ENCODE measurements at regions not wholly inside any gene's neighbourhood (a gene's known extent, or its start where the extent isn't known, plus 50 kb on each side); places are given as distances from the start of the nearest gene placed in this dataset.

DNA sequence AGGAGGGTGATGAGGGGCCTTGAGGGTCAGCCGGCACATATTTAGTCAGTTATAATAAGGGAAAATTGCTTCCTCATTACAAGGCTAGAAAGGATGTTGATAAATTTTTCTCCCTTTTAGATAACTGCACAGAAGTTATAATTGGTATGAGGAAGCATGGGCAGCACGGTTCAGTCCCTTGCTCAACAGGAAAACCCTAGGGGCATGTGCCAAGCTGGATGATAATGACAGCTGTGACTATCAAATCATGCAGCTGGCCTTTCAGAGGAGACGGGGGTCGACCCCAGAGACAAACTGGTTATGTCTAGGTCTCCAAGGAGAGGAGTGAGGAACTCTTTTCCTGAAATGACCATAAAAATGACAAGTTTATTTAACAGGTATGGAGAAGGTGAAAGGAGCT, 448.1 kb upstream of the VRK2 start:
- Histone ChIP-seq H4K91ac (replicated peaks; ENCODE audit: insufficient read length, low read length) (no peak overlapping the region), H2BK12ac (ENCODE audit: low read depth, low read length) (no peak overlapping the region), H4K20me1 (replicated peaks in 1 of 2; ENCODE audit: control insufficient read depth in 1 of 2, insufficient read depth in 2 of 2, low read length in 2 of 2) (no peaks in the 10 kb centered on the region), H3K4me2 (ENCODE audit: insufficient read depth in 1 of 2, low read depth in 2 of 2, low read length in 2 of 2) (no peak overlapping the region), H3K23me2 (ENCODE audit: low read depth, low read length) (no peaks in the 10 kb centered on the region; the same call in 1 of the 2 replicates), H3K4me1 (replicated peaks in 1 of 4; ENCODE audit: control insufficient read depth in 3 of 4, insufficient read depth in 4 of 4, low read length in 3 of 4) (peaks cover 0 to 7% (median 0%) of the 10 kb centered on the region in 4 experiments; a peak in 1 of 7 replicates), H4K8ac (ENCODE audit: extremely low read depth, insufficient read depth, low read length) (peak overlapping the region; percentile 57; the same call in 1 of the 2 replicates), H3K27me3 (replicated peaks in 1 of 4; ENCODE audit: control insufficient read depth in 3 of 4, extremely low read depth in 1 of 4, insufficient read depth in 3 of 4, low read length in 3 of 4) (no peaks in the 10 kb centered on the region), H2BK120ac (replicated peaks; ENCODE audit: low read depth, low read length) (no peak overlapping the region), H3K4me3 (ENCODE audit: extremely low read depth in 1 of 4, insufficient read depth in 2 of 4, low read depth in 3 of 4, low read length in 4 of 4) (no peak overlapping the region), H2BK15ac (ENCODE audit: low read length) (no peak overlapping the region), H3K56ac (replicated peaks; ENCODE audit: insufficient read length, low read depth, low read length) (no peak overlapping the region), H3K79me1 (ENCODE audit: low read depth, low read length) (no peaks in the 10 kb centered on the region), H3K18ac (ENCODE audit: extremely low read depth, low read length) (no peak overlapping the region), H4K5ac (ENCODE audit: insufficient read length, low read depth, low read length) (no peak overlapping the region), H3K36me3 (ENCODE audit: control insufficient read depth in 2 of 4, insufficient read depth in 4 of 4, low read length in 3 of 4) (no peaks in the 10 kb centered on the region), H2BK20ac (ENCODE audit: low read length) (no peak overlapping the region), H3K14ac (ENCODE audit: insufficient read length) (no peak overlapping the region), H3K9ac (replicated peaks in 1 of 4; ENCODE audit: extremely low read depth in 1 of 4, low read depth in 3 of 4, low read length in 3 of 4) (no peak overlapping the region), H2AFZ (ENCODE audit: low read length) (no peak overlapping the region), H3K9me3 (ENCODE audit: insufficient read depth in 2 of 2, low read depth in 1 of 2, low read length in 1 of 2) (no peaks in the 10 kb centered on the region), H2BK5ac (ENCODE audit: low read depth, low read length) (no peak overlapping the region), H3K27ac (ENCODE audit: low read depth, low read length) (no peak overlapping the region), H3K23ac (ENCODE audit: insufficient read length) (no peak overlapping the region), H3K79me2 (ENCODE audit: control insufficient read depth in 1 of 2, insufficient read depth in 2 of 2, low read length in 2 of 2) (no peaks in the 10 kb centered on the region), H3K4ac (replicated peaks; ENCODE audit: insufficient read length, low read depth, low read length) (no peak overlapping the region), H2AK5ac (ENCODE audit: low read depth, low read length) (no peak overlapping the region)
- DNase-seq (ENCODE audit: low read depth in 1 of 2, low spot score in 2 of 2) (no peak), FAIRE-seq (no peak)
- CTCF ChIA-PET (ENCODE audit: partially characterized antibody), result no interaction called here
- WGBS, 2 experiments (ENCODE audit: extremely low coverage in 1 of 2, insufficient coverage in 1 of 2, insufficient read length in 1 of 2, insufficient replicate concordance in 2 of 2, low coverage in 1 of 2, low lambda C conversion rate in 2 of 2, missing lambda C conversion rate in 1 of 2), result 78% methylated on average over 4 of the region's 4 CpGs; no CpG with 5 or more reads in 1 of the 2 experiments
- TF ChIP-seq HDAC6 (IDR thresholded peaks at IDR 0.05; ENCODE audit: low read depth, low read length) (no peak), BRCA1 (IDR thresholded peaks at IDR 0.05; ENCODE audit: low read depth, low read length) (no peak), TBP (IDR thresholded peaks at IDR 0.05; ENCODE audit: low read depth, low read length) (no peak), SRF (IDR thresholded peaks at IDR 0.05; ENCODE audit: low read depth, low read length) (no peak), BCL11A (IDR thresholded peaks at IDR 0.05; ENCODE audit: low read depth in 2 of 2, low read length in 2 of 2) (no peak), CREB1 (IDR thresholded peaks at IDR 0.05) (no peak), CHD2 (IDR thresholded peaks at IDR 0.05; ENCODE audit: low read length) (no peak), POU5F1 (IDR thresholded peaks at IDR 0.05; ENCODE audit: low read depth, low read length) (no peak)
- TF ChIP-seq, protein P1, sequence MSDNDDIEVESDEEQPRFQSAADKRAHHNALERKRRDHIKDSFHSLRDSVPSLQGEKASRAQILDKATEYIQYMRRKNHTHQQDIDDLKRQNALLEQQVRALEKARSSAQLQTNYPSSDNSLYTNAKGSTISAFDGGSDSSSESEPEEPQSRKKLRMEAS (IDR thresholded peaks at IDR 0.05), result no peak
- TF ChIP-seq, protein P2, sequence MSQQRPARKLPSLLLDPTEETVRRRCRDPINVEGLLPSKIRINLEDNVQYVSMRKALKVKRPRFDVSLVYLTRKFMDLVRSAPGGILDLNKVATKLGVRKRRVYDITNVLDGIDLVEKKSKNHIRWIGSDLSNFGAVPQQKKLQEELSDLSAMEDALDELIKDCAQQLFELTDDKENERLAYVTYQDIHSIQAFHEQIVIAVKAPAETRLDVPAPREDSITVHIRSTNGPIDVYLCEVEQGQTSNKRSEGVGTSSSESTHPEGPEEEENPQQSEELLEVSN (IDR thresholded peaks at IDR 0.05), result no peak
- POLR2A ChIA-PET (ENCODE audit: partially characterized antibody), result no interaction called here

All from H1 (cell line).